ENCODE measurements at regions not wholly inside any gene's neighbourhood (a gene's known extent, or its start where the extent isn't known, plus 50 kb on each side); places are given as distances from the start of the nearest gene placed in this dataset.

DNA sequence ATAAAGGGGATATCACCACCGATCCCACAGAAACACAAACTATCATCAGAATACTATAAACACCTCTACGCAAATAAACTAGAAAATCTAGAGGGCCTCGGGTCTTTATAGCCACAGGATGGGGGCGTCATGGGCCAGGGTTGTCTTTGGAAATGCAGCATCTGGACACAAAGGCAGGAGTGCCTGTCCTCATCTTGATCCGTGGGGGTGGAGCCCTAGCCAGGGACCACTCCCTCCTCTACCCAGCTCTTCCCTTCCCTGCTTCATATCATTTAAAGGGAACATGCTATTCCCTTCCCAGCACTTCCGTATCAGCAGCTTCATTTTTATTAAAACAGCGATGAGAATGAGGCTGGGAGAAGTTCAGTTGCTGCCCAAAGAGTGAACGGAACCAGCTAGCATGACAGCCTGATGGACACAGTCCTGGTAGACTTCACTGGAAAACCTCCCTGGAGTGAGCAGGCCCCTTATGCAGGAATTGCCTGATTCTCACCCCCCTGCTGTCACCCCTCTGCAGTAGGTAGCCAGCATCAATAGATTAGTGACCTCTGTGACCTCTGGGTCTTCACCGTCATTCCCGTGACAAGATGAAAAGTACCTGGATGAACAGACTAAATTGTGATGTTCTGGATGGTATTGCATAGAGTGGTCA is 251.4 kb upstream of the RGS6 start:
- DNase-seq (no peak), ATAC-seq (no peak)
- no peak for TF ChIP-seq POLR2A (IDR thresholded peaks at IDR 0.05)
- TF ChIP-seq CTCF (IDR thresholded peaks at IDR 0.05 in 4 of 5, conservative IDR thresholded peaks at IDR 0.05 in 1 of 5) = no peak
- H3K4me1 ChIP-seq = no peaks in the 10 kb centered on the region
- no peak overlapping the region for H3K27ac ChIP-seq
- no peak overlapping the region for H3K4me3 ChIP-seq
- in situ Hi-C loops (cut with MboI; ENCODE audit: low sequenced_read_pairs in 4 of 4) (no loop called here), intact Hi-C loops (cut with DNase I; ENCODE audit: low total_unique reads) (no loop called here)
- no peaks in the 10 kb centered on the region for H3K36me3 ChIP-seq
- no peaks in the 10 kb centered on the region for H3K27me3 ChIP-seq
- H3K9me3 ChIP-seq = no peaks in the 10 kb centered on the region

DNA sequence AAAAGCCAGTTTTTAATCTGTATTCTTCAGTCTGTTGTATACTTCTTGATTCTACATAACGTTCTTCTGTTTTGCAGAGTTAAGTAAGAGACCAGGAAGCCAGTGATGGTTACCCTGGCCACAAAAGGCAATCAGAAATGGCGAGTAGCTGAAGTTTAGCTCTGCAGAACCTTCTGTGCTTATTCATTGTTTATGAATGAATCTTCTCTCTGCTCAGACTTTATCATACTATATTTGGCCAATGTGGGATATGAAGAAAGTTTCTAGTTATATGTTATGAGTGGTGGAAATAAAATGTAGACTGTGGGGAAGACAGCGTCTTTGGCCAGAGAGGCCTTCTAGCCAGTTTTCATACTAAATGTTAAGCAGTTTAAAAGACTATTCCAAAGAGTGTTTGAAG is 249.9 kb upstream of the RGS6 start:
- in situ Hi-C loops (cut with MboI; ENCODE audit: low sequenced_read_pairs in 4 of 4) = no loop called here
- DNase-seq (no peak), ATAC-seq (no peak)
- Histone ChIP-seq H3K4me3 (no peak overlapping the region), H3K9me3 (no peaks in the 10 kb centered on the region), H3K27ac (no peak overlapping the region), H3K27me3 (no peaks in the 10 kb centered on the region), H3K36me3 (no peaks in the 10 kb centered on the region), H3K4me1 (no peaks in the 10 kb centered on the region)
- intact Hi-C loops (cut with DNase I; ENCODE audit: low total_unique reads) = no loop called here
- TF ChIP-seq POLR2A (IDR thresholded peaks at IDR 0.05) (no peak), CTCF (IDR thresholded peaks at IDR 0.05 in 4 of 5, conservative IDR thresholded peaks at IDR 0.05 in 1 of 5) (no peak)

DNA sequence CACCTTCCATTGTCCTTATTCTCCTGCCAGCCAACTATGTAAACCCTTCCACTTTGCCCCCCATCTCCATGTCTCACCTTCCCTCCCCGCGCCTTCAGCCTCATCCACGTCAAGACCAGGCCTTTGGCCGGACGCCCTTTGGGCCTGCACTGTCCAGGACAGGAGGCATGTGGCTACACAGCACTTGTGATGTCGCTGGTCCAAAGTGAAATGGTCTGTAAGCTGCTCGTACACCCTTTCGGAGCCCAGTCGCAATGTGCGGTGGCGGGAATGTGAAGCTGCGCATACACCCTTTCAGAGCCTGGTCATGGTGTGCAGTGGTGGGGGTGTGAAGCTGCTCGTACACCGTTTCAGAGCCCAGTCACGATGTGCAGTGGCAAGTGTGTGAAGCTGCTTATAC is 247.9 kb upstream of the RGS6 start:
- ATAC-seq (no peak), DNase-seq (no peak)
- in situ Hi-C loops (cut with MboI; ENCODE audit: low sequenced_read_pairs in 4 of 4) (no loop called here), intact Hi-C loops (cut with DNase I; ENCODE audit: low total_unique reads) (no loop called here)
- H3K27ac ChIP-seq = no peak overlapping the region
- no peaks in the 10 kb centered on the region for H3K36me3 ChIP-seq
- no peaks in the 10 kb centered on the region for H3K27me3 ChIP-seq
- no peak overlapping the region for H3K4me3 ChIP-seq
- no peaks in the 10 kb centered on the region for H3K9me3 ChIP-seq
- H3K4me1 ChIP-seq = no peaks in the 10 kb centered on the region
- no peak for TF ChIP-seq POLR2A (IDR thresholded peaks at IDR 0.05)

DNA sequence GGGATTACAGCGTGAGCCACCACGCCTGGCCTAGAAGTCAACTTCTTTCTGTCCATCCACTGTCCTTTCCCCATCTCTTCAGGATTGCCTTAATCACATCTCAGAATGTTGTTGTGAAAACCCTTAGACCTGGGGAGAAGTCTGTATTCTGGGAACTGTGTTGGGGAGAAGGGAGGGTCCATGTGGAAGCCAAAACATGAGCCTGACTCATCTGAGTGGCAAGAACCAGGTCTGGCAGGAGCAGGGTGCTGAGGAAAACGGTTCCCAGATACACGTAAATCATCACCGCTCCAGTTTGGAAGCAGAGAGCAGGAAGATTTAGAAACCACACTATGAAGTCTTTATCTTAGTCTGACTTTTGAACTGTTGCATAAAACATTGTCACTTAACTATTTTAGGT is 245.6 kb upstream of the RGS6 start:
- H3K4me3 ChIP-seq = no peak overlapping the region
- H3K27ac ChIP-seq = no peak overlapping the region
- no peak for ATAC-seq
- TF ChIP-seq CTCF (IDR thresholded peaks at IDR 0.05 in 4 of 5, conservative IDR thresholded peaks at IDR 0.05 in 1 of 5) = no peak
- TF ChIP-seq POLR2A (IDR thresholded peaks at IDR 0.05) = no peak
- no peaks in the 10 kb centered on the region for H3K9me3 ChIP-seq
- no peaks in the 10 kb centered on the region for H3K27me3 ChIP-seq
- no peaks in the 10 kb centered on the region for H3K4me1 ChIP-seq
- H3K36me3 ChIP-seq = no peaks in the 10 kb centered on the region
- in situ Hi-C loops (cut with MboI; ENCODE audit: low sequenced_read_pairs in 4 of 4) (no loop called here), intact Hi-C loops (cut with DNase I; ENCODE audit: low total_unique reads) (no loop called here)
- no peak for DNase-seq

GRCh38 chr14:71687166-71687831 is 244.9 kb upstream of the RGS6 start:
- no peaks in the 10 kb centered on the region for H3K27me3 ChIP-seq

More at GRCh38 chr14:71687166-71687831, 244.9 kb upstream of the RGS6 start:
- Histone ChIP-seq H3K4me1 (no peaks in the 10 kb centered on the region), H3K36me3 (no peaks in the 10 kb centered on the region), H3K4me3 (no peak overlapping the region), H3K9me3 (no peaks in the 10 kb centered on the region), H3K27ac (no peak overlapping the region)
- no peak for DNase-seq
- in situ Hi-C loops (cut with MboI; ENCODE audit: low sequenced_read_pairs in 4 of 4) (no loop called here), intact Hi-C loops (cut with DNase I; ENCODE audit: low total_unique reads) (no loop called here)
- no peak for TF ChIP-seq POLR2A (IDR thresholded peaks at IDR 0.05)
- TF ChIP-seq CTCF (IDR thresholded peaks at IDR 0.05 in 4 of 5, conservative IDR thresholded peaks at IDR 0.05 in 1 of 5) = no peak
- no peak for ATAC-seq

Measured in gastrocnemius medialis (tissue), 4 donors.